Transverse colon (tissue), 4 donors: ENCODE measurements at regions not wholly inside any gene's neighbourhood (a gene's known extent, or its start where the extent isn't known, plus 50 kb on each side); places are given as distances from the start of the nearest gene placed in this dataset.
A peak's percentile ranks its signal among the peaks of the same experiment; 100 is the strongest.

Source experiments
- DNase-seq: peaks from one replicate; pipeline ENCODE4 v3.0.0-alpha.2; 2019
- H3K27ac ChIP-seq, 4 donors: fragments of 200-600 bp; sonication (generic); 2 replicates each; pipeline ENCODE4 v1.5.1; 2016 to 2018; ENCODE audit warnings: inconsistent platforms in 4 of 4
- H3K27me3 ChIP-seq: fragments of 200-600 bp; sonication (generic); 2 replicates; pipeline ENCODE4 v1.5.1; 2017; ENCODE audit warnings: inconsistent platforms
- H3K36me3 ChIP-seq, 4 donors: fragments of 200-600 bp; sonication (generic); 2 replicates each; pipeline ENCODE4 v1.5.1; 2017 to 2019; ENCODE audit warnings: inconsistent platforms in 4 of 4
- H3K4me1 ChIP-seq, 4 donors: fragments of 200-600 bp; sonication (generic); 2 replicates each; pipeline ENCODE4 v1.5.1; 2017 to 2020; ENCODE audit warnings: inconsistent platforms in 4 of 4
- H3K4me3 ChIP-seq, 4 donors: fragments of 200-600 bp; sonication (generic); 1 replicate in 1 of 4; 2 replicates in 3 of 4; pipeline versions ENCODE4 v1.5.1 to v1.6.1; 2017 to 2019; ENCODE audit warnings: inconsistent platforms in 4 of 4
- H3K9me3 ChIP-seq, 2 donors: fragments of 200-600 bp; sonication (generic); 2 replicates each; pipeline ENCODE4 v1.5.1; 2017 to 2019; ENCODE audit warnings: inconsistent platforms in 2 of 2
- EP300 ChIP-seq: sonication (generic); formaldehyde crosslinking; IDR thresholded peaks from one replicate; pipeline ENCODE4 v1.6.1; 2017; ENCODE audit warnings: antibody characterized with exemption, low read depth
- POLR2A ChIP-seq: fragments of 450-650 bp; IDR thresholded peaks from one replicate; pipeline ENCODE4 v1.6.1; 2016; ENCODE audit warnings: antibody characterized with exemption, mild to moderate bottlenecking, moderate library complexity
- POLR2AphosphoS5 ChIP-seq, 3 donors: sonication (generic); formaldehyde crosslinking; IDR thresholded peaks; one replicate each; pipeline ENCODE4 v1.6.1; 2016; ENCODE audit warnings: antibody characterized with exemption in 3 of 3
- WGBS, 2 donors: methylation state at CpG; one replicate each; pipeline ENCODE4 v1.1.5; 2018; ENCODE audit warnings: low coverage in 1 of 2; 5-methylcytosine and 5-hydroxymethylcytosine counted together
- in situ Hi-C, 4 donors: fragments of 200-750 bp; cut with MboI; loops; one replicate each; pipeline versions ENCODE4 v1.15.0 to v1.15.1; 2017; ENCODE audit warnings: low sequenced_read_pairs in 3 of 4, low pct_ligation_motif_present in 1 of 4, low pct_unique_long_range_greater_than_20kb in 1 of 4
- intact Hi-C: fragments of 100-400 bp; cut with DNase I; formaldehyde crosslinking; loops from one replicate; pipeline ENCODE4 v1.15.1; 2023; ENCODE audit warnings: low total_unique reads
- TF ChIP-seq, protein P1 (sequence below), 5 experiments: fragments of 200-600 bp in 3 of 5; fragments of 450-650 bp in 2 of 5; sonication (generic) in 3 of 5; IDR thresholded peaks; 1 replicate in 2 of 5; 2 replicates in 3 of 5; pipeline ENCODE4 v1.5.1; 2016 to 2017; ENCODE audit warnings: antibody characterized with exemption in 5 of 5, inconsistent platforms in 3 of 5, mild to moderate bottlenecking in 2 of 5, moderate library complexity in 1 of 5

DNA sequence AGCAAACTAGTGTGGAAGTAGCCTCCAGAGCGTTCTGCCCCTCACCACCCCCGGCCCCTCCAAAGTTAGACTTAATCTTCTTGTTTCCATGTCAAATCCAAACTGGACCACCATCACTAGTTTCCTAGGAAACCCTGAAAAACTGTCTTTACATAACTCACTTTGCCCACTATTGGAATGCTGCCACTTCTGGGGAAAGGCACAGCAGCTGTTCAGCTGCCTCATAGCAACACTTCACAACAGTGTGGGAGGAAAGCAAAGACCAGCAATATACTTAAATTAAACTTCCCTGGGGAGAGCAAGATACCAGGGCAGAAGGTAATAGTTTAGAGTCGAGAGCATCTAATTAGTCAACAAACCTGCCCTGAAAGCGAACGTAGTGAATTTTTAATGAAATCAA is 452.2 kb downstream of the KCNJ2 start:
- no peak for DNase-seq
- no peak for TF ChIP-seq EP300
- TF ChIP-seq, protein P1, sequence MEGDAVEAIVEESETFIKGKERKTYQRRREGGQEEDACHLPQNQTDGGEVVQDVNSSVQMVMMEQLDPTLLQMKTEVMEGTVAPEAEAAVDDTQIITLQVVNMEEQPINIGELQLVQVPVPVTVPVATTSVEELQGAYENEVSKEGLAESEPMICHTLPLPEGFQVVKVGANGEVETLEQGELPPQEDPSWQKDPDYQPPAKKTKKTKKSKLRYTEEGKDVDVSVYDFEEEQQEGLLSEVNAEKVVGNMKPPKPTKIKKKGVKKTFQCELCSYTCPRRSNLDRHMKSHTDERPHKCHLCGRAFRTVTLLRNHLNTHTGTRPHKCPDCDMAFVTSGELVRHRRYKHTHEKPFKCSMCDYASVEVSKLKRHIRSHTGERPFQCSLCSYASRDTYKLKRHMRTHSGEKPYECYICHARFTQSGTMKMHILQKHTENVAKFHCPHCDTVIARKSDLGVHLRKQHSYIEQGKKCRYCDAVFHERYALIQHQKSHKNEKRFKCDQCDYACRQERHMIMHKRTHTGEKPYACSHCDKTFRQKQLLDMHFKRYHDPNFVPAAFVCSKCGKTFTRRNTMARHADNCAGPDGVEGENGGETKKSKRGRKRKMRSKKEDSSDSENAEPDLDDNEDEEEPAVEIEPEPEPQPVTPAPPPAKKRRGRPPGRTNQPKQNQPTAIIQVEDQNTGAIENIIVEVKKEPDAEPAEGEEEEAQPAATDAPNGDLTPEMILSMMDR (IDR thresholded peaks at IDR 0.05): no peak
- TF ChIP-seq POLR2A: no peak
- TF ChIP-seq POLR2AphosphoS5 (IDR thresholded peaks at IDR 0.05): no peak
- in situ Hi-C loops (no loop called here), intact Hi-C loops (no loop called here)
- no peaks in the 10 kb centered on the region for H3K9me3 ChIP-seq
- H3K4me1 ChIP-seq: peaks cover 0 to 6% (median 0%) of the 10 kb centered on the region in 4 donors
- no peak overlapping the region for H3K4me3 ChIP-seq
- 60 to 61% methylated on average over 5 of the region's 5 CpGs for WGBS, 2 donors
- no peak overlapping the region for H3K27ac ChIP-seq
- H3K27me3 ChIP-seq: no peaks in the 10 kb centered on the region
- no peaks in the 10 kb centered on the region for H3K36me3 ChIP-seq

DNA sequence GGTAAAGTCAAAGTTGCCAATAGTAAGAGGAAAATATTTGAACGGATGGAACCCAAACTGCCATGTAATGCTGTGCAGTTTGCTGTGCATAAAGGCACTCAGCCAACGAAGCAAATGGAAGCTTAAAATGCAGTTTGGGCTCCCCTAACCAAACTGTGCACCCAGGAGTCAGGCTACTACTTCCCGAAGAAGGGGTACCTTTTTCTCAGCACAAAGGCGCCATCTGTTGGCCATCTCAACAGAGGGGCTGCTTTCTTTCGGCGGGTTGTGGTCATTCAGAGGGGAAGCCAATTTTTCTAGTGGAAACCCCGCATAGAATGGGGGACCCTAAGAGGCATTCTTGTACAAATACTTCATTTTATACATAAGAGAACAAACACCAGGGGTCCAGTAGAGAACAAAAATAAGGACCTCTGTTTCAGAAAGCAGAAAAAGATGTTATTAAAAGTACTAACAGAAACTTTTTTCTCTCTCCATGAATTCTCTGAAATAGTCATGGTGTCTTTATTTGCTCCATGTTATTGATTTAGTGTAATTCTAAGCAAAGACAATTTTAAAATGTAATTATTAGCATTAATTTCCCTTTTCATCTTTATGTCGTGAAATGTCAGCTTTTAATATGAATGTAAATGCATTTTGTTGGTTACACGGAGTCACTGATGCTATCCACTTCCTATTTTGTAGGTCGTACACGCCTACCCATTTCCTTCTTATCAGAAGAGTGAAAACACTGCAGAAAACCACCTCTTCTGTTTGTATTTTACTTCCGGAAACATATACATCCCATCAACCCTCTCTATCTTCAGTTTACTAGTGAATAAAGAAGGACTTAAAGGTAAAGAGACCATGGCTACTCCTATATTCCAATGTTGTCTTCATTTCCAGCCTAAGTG is 453.3 kb downstream of the KCNJ2 start:
- Histone ChIP-seq H3K4me3 (no peak overlapping the region), H3K4me1 (peaks cover 0 to 6% (median 0%) of the 10 kb centered on the region in 4 donors), H3K27ac (no peak overlapping the region), H3K9me3 (no peaks in the 10 kb centered on the region), H3K27me3 (no peaks in the 10 kb centered on the region), H3K36me3 (no peaks in the 10 kb centered on the region)
- no peak for TF ChIP-seq POLR2A
- no peak for TF ChIP-seq EP300
- TF ChIP-seq, protein P1 (IDR thresholded peaks at IDR 0.05): peak; percentile 37 to 51 (median 44)
- intact Hi-C loops: no loop called here
- in situ Hi-C loops: no loop called here
- WGBS, 2 donors: 29 to 33% methylated on average over 9 to 12 of the region's 12 CpGs
- peak; percentile 67 for DNase-seq

GRCh38 chr17:70624211-70624610 is 454.9 kb downstream of the KCNJ2 start:
- H3K27me3 ChIP-seq: no peaks in the 10 kb centered on the region
- no peak overlapping the region for H3K27ac ChIP-seq
- intact Hi-C loops: no loop called here
- TF ChIP-seq EP300 (no peak), POLR2AphosphoS5 (IDR thresholded peaks at IDR 0.05) (no peak)
- no peaks in the 10 kb centered on the region for H3K9me3 ChIP-seq
- H3K36me3 ChIP-seq: no peaks in the 10 kb centered on the region
- no peak overlapping the region for H3K4me3 ChIP-seq
- in situ Hi-C loops: no loop called here
- peaks cover 0 to 6% (median 0%) of the 10 kb centered on the region in 4 donors for H3K4me1 ChIP-seq
- no peak for DNase-seq

GRCh38 chr17:70629902-70630301 is 460.6 kb downstream of the KCNJ2 start:
- Histone ChIP-seq H3K4me1 (no peaks in the 10 kb centered on the region), H3K36me3 (no peaks in the 10 kb centered on the region), H3K9me3 (no peaks in the 10 kb centered on the region), H3K27me3 (no peaks in the 10 kb centered on the region), H3K4me3 (no peak overlapping the region), H3K27ac (no peak overlapping the region)
- WGBS, 2 donors: 28 to 39% methylated on average over 4 of the region's 4 CpGs
- intact Hi-C loops (loop anchor here (10.0 kb wide), 1 partner anchor 1485 kb away; no protein-coding TSS in a partner anchor), in situ Hi-C loops (loop anchor here (25.0 kb wide), 3 partner anchors 457 to 1907 kb away; no protein-coding TSS in a partner anchor)
- TF ChIP-seq EP300: no peak
- TF ChIP-seq, protein P1 (IDR thresholded peaks at IDR 0.05): peak; percentile 25 to 47 (median 33)
- DNase-seq: no peak
